HG02973 (cell line): ENCODE measurements at regions not wholly inside any gene's neighbourhood (a gene's known extent, or its start where the extent isn't known, plus 50 kb on each side); places are given as distances from the start of the nearest gene placed in this dataset.
"Not testable (repeated sequence)": the region's sequence is repeated elsewhere in the genome, so short reads cannot be mapped to it uniquely, and the experiment has no call there.

ENCODE experiments used
- ATAC-seq: cut with Tn5 transposase; IDR thresholded peaks from one replicate; pipeline ENCODE4 v1.9.1; 2021; ENCODE audit warnings: moderate library complexity; ENCODE audit not compliant: unreplicated experiment

DNA sequence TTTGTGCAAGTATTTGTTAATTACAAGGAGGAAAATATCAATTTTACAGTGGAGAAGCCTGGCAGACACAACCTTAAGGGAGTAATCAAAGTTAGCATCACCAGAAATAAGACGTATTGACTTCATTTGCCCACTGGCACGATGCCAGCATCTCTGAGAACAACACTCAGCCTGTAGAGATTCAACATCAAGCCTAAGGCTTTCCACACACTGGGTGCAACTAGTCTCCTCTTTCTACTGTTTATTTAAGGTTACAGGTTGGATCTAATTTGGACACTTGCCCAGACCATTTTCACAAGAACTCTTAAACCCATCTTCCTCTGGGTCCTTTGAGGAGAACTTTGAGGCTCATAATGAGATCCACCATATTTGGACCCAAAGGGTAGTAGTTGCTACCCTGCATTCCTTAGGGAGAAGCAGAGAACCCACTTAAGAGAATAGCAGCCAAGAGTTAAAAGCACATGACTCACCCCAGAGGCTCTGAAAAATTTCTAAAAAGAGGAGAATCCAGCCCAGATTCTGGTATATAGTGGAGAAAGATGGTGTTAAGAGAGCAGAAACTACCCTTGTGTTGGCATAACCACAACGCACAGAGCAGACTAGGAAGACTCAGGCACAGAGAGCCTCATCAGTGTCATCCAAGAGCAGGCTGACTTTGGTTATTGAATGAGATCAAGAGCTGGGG, 97.3 kb downstream of the CCDC71L start:
- no peak for ATAC-seq

DNA sequence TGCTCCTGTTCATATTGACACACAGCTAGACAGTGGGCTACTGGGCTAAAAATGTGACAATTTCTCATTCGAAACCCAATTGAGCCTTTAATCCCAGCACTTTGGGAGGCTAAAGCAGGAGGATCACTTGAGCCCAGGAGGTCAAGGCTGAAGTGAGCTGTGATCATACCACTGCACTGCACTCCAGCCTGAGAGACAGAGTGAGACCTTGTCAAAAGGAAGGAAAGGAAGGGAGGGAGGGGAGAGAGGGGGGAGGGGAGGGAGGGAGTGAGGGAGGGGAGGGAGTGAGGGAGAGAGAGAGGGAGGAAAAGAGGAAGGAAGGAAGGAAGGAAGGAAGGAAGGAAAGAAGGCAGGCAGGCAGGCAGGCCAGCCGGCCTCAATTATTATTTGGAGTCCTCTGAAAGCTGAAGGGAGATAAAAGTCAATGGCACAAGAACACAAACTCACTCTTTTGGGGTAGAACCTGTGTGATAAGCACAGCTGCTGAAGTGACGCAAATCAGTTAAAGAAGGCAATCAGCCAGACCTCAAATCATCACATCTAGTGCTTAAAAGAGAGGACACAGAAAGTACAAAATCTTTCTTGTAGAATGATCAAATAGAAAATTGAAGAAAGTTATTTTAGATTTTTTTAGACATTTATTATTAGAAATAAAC, 98.1 kb downstream of the CCDC71L start:
- ATAC-seq = no peak

DNA sequence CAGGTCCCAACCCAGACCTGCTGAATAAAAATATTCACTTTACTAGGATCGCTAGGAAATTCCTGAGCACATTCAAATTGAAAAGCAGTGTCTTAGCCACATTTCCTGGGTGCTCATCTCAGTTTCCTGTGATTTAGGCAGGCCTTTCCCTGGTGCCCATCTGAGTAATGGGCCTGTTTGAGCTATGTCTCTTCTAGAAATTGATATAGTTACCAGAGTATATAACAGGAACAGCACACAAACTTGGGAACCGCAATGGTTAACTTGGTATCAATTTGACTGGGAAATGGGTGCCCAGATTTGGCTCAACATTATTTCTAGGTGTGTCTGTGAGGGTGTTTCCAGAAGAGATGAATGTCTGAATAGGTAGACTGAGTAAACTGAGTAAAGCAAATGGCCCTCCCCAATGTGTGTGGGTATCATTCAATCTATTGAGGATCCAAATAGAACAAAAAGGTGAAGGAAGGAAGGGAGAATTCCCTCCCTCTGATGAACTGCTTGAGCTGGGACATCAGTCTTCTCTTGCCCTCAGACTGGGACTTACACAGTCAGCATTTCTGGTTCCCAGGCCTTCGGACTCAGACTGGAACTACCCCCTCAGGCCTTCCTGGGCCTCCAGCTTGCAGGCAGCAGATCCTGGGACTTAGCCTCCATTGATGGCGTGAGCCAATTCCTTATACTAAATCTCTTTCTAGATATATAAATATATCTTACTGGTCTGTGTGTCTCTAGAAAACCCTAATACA, 99.1 kb downstream of the CCDC71L start:
- ATAC-seq = no peak

DNA sequence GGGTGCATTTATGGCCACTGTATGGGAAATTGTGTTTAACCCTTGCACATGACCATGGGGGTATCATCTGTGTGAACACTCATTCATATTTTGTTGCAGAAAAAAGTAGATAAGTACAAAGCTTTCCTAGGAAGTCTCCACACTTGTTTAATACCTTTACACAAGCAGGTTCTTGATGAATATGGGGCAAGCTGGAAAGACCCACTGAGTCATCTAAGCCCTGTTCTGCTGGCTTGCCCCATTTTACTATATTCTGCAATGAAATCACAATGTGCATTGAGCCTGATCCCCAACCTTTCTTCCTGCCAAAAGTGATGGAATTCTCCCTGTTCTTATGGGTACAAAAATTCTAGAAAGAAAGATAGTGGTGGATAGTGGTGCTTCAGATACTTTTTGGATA, 99.8 kb downstream of the CCDC71L start:
- ATAC-seq = no peak

DNA sequence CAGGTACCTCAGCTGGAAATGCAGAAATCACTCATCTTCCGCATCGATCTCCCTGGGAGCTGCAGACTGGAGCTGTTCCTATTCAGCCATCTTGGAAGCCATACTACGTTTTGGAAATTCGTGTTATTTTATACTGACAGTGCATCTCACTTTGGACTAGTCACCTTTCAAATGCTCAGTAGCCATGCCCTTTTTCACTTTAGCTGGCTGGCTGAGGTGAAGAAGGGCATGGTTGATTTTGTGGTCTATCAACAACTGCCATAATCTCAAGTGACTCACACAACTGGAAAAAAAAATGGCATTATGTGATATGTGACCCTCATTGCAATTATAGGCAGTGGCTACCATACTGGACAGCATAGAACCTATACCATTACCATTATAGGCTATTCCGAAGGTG, 100.5 kb downstream of the CCDC71L start:
- ATAC-seq = no peak

DNA sequence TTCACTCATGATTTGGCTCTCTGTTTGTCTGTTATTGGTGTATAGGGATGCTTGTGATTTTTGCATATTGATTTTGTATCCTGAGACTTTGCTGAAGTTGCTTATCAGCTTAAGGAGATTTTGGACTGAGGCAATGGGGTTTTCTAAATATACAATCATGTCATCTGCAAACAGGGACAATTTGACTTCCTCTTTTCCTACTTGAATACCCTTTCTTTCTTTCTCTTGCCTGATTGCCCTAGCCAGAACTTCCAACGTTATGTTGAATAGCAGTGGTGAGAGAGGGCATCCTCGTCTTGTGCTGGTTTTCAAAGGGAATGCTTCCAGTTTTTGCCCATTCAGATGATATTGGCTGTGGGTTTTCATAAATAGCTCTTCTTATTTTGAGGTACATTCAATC, 104.7 kb downstream of the CCDC71L start:
- not testable (repeated sequence) for ATAC-seq

DNA sequence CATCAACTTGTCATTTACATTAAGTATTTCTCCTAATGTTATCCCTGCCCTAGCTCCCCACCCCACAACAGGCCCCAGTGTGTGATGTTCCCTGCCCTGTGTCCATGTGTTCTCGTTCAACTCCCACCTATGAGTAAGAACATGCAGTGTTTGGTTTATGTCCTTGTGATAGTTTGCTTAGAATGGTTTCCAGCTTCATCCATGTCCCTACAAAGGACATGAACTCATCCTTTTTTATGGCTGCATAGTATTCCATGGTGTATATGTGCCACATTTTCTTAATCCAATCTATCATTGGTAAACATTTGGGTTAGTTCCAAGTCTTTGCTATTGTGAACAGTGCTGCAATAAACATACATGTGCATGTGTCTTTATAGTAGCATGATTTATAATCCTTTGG, 106.3 kb downstream of the CCDC71L start:
- not testable (repeated sequence) for ATAC-seq

DNA sequence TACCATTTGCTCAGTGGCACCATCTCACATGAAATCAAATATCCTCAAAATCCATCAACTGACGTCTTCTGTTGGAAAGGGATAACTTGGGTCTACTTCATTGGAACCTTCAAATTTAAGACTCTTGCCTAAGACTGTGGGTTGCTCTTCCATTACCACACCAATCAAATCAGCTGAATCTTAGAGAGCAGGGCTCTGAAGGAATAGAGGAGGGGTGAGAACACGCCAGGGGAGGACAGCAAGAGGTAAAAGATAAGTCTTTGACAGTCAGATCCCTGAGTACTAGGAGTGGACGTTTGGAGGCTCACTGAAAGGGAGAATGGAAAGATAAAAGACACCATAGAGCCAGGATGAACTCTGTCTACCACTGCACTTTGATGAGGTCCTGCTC, 107.5 kb downstream of the CCDC71L start:
- ATAC-seq = no peak

DNA sequence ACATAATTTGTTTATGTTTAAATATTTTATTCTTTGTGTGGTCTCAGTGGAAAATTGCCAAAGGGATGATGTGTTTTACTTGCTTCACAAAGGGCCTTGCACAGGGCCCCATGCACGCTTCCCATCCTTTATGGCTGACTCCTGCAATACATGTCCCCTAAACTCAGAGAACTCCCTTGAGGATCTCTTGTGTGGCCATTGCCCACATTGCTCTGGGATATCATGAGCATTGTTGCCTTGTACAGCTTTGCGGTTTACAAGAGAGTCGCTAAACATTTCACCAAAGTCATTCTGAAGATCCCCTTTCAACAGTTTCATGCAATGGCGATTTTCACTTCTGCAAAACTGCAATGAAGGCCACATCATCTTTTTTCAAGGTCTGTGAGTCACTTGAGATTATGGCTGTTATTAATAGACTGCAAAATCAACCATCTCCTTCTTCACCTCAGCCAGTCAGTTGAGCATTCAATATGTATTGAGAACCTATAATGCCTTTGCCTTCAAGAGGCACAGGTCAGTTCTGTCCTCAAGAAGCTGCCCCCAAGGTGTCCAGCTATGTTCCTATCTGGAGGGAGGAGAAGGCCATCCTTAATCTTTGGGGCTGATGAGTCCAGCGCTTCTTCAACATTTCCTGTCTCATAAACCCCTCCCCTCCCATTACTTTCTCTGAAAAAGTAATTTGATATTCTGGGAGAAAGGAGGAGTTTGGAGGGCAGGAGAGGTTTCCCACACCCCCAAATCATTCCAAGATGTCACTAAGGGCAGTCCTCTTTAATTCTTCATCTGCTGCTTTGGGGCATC, 108.1 kb downstream of the CCDC71L start:
- ATAC-seq = peak; percentile 97

DNA sequence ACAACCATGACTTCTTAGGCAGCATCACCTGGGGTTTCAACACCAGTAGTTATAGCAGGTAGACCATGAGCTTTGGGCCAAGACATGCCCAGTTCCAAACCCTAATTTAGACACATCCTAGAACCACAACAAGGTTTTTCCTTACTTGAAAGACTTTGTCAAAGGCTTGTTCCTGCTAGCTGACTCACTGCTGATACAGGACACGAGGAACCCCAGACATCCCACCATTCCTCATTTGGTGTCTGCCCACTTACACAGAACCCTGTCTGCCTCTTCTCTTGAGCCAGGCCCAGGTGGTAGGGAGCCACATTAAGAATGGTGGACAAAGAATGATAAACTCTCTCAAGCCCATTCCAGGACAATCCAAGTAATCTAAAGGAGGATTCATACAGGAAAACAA, 109.0 kb downstream of the CCDC71L start:
- ATAC-seq = no peak

DNA sequence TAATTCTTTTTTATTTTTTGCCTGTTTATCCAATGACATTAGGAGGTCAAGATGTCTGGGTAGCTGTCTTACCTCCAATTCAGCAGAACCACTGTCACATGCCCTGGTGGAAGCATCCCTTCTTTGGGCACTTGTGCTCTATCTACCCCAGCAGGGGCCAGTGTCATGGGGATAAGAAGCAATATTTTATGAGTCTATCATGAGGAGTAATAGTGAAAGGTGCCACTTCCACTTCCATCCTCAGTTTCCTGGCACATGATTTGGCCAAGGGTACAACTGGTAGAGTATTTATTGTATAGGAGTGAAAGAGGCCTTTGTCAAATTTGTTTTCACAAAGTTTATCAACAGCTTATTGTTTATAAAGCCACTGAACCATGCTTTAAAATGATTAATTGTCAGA, 112.5 kb downstream of the CCDC71L start:
- ATAC-seq = no peak

DNA sequence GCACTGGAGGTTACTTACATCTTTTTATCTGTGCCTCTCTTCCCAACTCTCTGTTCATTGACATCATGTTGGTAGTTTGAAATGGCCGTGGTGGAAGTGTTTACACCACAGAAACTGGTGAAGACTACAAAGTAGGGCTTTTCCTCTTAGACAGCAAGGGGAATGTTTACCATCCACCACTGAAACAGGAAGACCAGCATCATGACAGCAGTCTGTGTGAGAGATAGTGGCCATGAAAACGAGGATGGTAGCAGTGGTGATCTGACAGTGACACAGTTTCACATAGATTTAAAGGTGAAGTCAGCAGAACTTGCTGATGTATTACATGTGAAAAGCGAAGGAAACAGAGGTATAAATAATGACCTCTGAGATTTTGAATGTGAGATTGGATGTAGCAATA, 115.7 kb downstream of the CCDC71L start:
- ATAC-seq = no peak

DNA sequence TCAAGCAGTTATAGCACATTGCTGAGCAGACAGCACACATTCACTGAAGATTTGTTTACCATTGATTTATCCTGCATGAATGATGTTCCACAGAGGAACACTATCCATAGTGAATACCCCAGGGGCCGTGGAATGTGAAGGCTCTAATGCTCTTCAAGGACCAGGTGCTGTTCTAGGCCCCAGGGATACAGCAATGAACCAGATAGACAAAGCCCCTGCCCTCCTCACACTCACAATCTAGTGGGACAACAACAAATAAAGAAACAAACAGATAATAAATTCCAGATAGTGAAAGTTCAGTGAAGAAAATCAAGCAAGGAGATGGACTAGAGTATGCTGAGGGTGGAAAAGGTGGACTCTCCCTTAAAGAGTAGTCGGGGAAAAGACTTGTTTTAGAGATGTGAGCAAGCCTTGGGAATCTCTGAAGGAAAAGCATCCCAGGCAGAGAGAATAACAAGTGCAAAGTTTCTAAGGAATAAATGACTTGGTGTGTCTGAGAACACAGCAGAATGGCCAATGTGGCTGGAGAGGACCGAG, 117.7 kb downstream of the CCDC71L start:
- no peak for ATAC-seq

DNA sequence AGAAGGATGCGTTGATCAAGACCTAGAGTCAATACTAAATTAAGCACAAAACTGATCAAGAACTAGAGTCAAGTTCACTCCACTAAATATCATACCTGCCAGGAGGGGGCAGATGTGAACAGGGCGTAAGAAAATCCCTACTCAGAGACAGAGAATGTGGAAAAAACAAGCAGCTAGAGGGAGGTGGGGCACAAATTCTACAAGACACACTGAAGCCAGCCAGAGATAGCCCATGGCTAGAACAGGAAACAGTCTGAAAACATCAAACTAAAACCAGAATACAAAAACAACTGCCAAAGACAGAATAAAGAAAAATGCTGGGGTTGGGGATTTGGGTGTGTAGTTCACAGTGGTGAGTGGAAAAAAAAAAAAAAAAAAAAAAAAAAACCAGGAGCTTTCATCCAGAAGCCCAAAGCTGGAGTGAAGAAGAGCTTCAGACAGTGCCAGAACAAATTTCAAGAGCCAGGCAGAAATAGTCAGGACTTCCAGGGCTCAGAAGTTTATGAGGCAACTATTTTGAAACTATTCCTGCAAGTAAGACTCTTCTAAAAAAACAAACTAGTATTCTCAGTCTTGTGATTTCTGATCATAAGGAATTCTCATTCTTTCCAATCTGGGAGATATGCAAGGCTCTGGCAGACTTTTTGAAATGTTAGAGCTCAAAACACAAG, 118.3 kb downstream of the CCDC71L start:
- peak; percentile 63 for ATAC-seq

DNA sequence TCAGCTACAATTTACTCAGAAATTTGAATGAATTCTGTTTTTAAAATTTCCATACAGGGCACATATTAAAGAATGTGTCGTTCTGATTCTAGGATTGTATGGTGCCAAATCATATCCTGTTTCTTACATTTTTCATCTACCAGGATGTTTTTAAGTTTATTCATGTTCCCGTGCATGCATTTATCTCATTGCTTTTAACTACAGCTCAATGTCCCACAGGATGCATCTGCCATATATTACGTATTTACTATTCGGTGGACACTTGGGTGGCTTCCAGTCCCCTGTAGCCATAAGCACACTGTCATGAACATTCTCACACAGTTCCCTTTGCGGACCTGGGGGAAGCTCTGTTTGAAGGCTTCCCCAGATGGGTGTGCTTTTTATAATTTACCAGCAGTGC, 122.3 kb downstream of the CCDC71L start:
- ATAC-seq = no peak

DNA sequence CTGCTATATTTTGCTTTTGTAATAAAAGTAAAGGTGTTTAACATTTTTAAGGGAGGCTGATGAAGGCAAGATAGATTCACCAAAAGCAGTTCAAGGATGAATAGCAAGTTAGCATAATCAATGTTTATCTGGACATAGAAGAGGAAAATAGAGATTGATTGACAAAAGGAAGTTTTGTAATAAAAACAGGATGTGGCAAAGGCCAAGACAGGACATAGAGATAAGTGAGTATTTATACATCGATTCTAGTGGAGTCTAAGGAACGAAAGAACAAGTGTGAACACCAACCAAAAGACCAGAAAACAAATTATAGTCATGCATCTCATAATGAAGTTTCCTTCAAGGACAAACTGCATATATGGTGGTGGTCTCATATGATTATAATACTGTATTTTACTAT, 123.8 kb downstream of the CCDC71L start:
- ATAC-seq = no peak

DNA sequence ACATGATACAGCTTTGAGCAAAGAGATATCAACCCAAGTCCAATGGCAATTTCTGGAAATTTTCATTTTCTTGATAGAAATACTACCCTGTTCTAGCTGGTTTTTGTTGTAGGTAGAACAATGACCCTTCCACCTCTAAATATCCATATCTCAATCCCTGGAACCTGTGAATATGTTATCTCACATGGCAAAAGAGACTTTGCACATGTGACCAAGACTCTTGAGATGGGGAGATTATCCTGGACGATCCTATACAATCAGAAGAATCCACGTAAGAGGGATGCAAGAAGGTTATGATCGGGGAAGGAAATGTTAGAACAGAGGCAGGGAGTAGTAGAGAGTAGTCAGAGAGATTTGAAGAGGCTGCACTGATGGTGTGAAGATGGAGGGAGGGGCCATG, 124.9 kb downstream of the CCDC71L start:
- ATAC-seq = no peak

DNA sequence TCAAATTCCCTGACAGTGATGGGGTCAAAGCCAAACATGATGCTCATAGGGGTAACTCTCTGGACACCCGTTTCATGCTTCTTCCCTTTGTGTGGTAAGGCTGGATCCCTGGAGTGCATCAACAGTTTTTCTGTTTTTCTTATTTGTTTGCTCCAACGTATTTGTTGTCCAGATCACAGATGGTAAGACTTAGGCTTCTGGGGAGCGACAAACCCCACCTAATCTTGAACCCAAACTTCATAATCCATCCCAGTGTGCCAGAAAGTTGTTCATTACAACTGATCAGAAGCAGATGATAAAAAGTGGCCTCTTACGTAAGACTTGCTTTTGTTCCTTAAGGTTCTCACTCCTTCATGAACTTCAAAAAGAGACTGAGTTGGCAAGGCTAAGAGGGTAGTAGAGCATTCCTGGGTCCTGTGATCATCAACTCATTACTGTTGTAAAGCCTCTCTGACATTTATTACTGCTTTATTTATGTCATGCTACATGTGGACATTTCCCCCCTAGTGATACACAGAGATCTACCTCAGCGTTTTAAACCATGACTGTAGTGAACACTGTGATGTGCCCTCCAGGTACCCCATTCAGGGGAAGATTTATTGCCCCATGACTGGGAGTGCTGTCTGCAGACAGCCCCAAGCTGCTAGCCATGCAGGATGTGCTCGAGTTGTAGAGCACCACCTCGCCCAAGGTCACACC, 125.6 kb downstream of the CCDC71L start:
- no peak for ATAC-seq

DNA sequence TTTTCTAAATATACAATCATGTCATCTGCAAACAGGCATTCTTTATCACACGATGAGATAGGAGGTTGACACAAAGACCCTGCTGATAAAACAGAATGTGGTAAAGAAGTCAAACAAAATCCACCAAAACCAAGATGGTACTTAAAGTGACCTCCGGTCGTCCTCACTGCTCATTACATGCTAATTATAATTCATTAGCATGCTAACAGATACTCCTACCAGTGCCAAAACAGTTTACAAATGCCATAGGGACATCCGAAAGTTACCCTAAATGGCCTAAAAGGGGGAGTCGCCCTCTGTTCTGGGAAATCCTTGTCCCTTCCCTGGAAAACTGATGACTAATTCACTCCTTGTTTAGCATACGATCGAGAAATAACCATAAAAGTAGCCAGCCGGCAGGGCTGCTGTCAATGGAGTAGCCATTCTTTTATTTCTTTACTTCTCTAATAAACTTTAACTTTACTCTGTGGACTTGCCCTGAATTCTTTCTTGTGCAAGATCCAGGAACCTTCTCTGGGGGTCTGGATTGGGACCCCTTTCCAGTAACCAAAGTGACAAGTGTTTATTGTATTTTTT, 126.6 kb downstream of the CCDC71L start:
- ATAC-seq = no peak

DNA sequence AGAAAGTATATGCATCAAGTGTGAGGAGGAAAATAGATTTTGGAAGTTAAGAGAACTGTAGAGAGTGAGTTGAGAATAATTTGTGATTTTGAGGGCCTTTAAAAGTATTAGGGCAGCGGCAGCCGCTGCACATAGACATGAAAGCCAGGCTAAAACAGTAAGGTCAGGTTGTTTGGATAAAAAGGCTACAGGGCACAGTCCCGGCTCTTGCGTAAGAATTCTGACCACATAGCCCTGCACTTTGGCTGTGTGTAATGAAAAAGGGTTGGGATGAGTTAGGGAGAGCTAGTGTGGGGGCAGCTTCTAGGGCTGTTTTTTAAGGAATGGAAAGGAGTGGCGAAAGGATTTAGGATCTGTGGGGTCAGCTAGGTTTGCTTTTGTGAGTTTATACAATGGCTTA, 130.8 kb downstream of the CCDC71L start:
- ATAC-seq = not testable (repeated sequence)
